GM18520 (cell line): ENCODE measurements at regions not wholly inside any gene's neighbourhood (a gene's known extent, or its start where the extent isn't known, plus 50 kb on each side); places are given as distances from the start of the nearest gene placed in this dataset.
"Not testable (repeated sequence)": the region's sequence is repeated elsewhere in the genome, so short reads cannot be mapped to it uniquely, and the experiment has no call there.

Experiments used
- ATAC-seq: cut with Tn5 transposase; IDR thresholded peaks from one replicate; pipeline ENCODE4 v1.9.1; 2021; ENCODE audit not compliant: unreplicated experiment

DNA sequence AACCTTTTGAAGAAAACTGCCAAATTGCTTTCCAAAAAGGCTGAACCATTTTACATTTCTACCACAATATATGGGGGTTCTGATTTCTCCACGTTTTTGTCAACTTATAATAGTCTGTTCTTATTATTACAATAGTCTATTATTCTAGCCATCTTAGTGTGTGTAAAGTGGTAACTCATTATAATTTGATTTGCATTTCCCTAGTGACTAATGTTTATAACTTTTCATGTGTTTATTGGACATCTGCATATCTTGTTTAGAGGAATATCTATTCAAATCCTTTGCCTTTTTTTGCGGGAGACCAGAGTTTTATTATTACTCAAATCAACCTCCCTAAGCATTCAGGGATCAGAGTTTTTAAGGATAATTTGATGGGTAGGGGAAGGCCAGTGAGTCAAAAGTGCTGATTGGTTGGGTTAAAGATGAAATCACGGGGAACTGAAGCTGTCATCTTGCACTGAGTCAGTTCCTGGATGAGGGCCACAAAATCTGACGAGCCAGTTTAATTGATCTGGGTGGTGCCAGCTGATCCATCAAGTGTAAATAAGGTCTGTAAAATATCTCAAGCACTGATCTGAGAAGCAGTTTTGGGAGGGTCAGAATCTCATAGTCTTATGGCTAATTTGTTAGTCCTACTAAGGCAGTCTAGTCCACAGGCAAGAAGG lies 303.4 kb upstream of the NCKAP5 start:
- ATAC-seq, result no peak

DNA sequence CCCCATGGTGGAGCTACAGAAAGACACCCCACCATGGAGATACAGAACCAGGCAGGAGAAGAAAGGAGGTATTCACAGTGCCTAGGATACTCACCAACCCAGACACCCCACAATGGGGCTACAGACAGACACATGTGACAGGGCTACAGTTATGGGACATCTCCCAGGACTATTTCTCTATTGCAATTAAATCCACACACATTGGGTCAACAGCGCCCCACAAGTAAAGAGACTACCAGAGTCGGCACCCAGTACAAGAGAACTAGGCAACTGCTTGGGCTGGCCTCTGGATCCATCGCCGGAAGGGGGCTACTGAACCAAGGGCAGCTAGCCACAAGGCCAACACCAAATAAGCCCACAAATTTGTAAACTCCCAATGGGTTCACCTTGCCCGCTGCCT lies 310.1 kb upstream of the NCKAP5 start:
- no peak for ATAC-seq

GRCh38 chr2:133879703-133880102 lies 311.4 kb upstream of the NCKAP5 start:
- ATAC-seq, result no peak

DNA sequence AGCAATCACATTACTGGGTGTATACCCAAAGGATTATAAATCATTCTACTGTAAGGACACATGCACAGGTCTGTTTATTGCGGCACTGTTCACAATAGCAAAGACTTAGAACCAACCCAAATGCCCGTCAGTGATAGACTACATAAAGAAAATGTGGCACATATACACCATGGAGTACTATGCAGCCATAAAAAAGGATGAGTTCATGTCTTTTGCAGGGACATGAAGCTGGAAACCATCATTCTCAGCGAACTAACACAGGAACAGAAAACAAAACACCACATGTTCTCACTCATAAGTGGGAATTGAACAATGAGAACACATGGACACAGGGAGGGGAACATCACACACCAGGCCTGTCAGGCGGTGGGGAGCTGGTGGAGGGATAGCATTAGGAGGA lies 313.9 kb upstream of the NCKAP5 start:
- not testable (repeated sequence) for ATAC-seq

GRCh38 chr2:133884739-133885381 lies 316.6 kb upstream of the NCKAP5 start:
- ATAC-seq, result no peak

- no peak for ATAC-seq
Observed at GRCh38 chr2:133885847-133886246, 317.6 kb upstream of the NCKAP5 start.

DNA sequence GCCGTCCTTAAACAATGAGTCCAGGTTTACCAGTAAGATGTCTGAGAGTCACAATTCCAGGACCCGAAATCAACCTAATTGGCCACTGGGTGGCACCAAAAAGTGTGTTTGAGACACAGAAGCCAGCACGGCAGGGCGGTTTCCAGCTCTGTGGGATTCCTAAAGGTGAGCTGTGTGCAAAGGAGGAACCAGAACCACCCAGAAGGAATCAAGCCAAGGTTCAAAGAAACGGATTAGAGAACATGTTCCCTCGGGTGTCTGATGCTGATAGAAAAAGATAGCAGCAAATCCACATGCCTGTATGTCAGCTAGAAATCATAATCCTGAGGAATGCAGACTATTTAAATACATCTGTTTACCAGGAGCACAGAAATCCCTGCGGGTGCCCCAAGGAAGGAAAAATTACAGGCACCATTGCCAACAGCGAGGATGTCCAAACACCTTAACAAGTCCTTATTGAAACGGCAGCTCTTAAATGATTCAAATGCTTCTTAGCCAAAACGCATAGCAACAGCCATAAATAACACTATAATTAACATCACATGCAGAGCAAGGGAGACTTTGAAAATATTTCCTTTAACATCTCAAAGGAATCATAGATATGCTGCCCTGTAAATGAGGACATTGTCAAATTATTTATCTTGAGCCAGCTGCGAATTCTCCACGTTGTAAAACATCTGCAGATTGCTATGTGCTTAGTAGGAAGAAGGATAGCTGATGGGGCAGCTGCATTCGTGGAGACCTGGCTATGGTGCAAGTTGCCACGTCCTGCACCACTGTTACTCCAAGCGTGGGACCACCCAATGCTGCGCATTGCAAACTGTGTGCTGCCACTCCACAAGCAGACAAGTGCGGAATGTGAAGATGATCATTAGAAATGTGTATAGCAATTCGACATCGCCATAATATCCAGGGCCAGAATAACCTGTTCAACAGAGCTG lies 318.7 kb upstream of the NCKAP5 start:
- no peak for ATAC-seq

GRCh38 chr2:133887676-133888040 lies 319.4 kb upstream of the NCKAP5 start:
- ATAC-seq, result no peak

GRCh38 chr2:133888107-133888506 lies 319.8 kb upstream of the NCKAP5 start:
- ATAC-seq, result no peak

GRCh38 chr2:133888621-133889219 lies 320.5 kb upstream of the NCKAP5 start:
- ATAC-seq, result no peak

DNA sequence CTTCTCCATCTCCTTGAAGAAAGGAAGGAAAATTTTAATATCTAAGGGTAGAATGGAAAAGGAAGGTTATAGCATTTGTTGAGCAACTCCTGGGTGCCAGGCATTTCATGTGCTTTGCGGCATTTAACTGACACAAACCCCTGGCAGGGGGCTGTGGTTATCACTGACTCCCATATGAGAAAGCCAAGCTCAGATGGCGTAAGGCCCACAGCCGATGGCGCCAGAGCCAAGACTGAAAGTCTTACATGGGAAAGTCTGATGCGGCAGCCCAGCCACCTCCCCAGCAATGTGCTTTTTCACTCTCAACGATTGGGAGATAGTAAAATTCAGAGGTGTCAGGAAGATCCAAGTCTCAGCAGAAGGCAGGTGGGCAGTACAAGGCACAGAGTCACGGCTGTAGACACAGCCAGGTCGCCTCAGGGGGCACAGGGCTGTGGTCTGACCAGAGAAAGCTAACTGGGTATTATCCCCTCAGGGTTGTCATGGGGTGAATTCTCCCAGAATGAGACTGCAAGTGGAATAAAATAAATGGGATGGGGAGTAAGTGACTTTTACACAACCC lies 324.2 kb upstream of the NCKAP5 start:
- no peak for ATAC-seq

DNA sequence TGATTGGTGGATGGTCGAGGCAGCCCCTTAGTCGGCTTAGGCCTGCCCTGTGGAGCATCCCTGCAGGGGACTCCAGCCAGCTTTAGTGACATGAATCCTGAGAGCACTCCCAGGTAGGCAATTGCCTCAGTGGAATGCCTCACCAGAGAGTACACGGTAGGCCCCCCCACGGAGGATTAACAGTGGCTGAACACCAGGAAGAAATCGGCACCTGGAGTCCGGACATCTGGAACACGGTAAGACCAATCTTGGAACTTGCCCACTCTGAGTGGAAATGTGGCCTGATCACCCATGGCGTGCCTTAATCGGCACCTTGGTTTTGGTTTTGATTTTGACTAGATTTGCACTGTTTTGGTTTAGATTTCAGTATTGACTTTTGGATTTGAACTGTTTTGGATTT lies 326.2 kb upstream of the NCKAP5 start:
- no peak for ATAC-seq

DNA sequence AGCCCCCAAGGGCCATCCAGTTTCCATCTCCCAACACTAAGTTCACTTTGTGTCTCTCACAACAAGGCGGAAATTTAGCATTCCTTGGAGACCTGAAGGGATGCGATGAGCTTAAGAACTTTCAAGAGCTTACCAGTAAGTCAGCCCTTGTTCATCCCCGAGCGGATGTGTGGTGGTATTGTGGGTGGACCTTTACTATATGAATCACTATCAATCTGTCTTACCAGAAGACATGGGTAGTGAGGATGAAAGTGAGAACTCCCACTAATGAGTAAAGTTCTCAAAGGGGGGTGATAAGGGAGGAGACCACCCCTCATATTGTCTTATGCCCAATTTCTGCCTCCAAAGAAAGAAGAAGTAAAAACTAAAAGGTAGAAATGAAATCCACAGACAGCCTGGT lies 329.6 kb upstream of the NCKAP5 start:
- not testable (repeated sequence) for ATAC-seq

DNA sequence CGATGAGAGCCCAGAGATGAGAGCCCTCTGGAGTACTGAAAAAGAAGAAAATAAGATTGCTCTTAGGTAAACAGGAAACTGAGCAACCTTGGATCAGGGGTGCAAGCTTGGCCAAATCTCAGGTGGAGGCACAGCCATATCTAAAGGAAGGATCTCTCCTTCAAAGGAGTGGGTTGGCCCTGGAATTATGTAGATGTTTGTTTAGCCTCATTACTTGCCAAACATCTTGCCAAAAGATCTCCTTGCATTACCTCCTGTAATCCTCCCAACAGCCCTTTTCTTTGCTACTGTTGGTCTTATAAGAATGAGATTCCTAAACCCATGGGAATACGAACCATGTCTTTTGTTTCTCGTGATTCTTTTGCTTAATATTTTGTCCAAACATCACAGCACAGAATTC lies 332.6 kb upstream of the NCKAP5 start:
- no peak for ATAC-seq

DNA sequence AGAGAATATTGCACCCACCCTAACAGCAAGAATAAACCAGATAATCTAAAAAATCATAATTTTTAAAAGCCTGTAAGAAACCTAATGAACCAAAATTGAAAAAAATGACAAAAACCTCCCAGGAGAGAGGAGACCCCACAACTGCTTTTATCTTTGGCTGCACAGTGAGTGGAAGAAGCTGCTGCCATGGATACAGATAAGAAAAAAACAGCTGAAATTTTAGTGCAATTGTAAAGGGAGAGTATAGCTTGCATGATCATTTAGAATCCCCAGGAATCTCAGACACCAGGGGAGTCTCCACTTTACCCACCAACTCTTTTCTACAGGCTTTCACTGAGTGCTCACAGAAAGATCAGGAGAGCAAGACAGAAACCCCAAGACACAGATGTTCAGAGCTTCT lies 338.1 kb upstream of the NCKAP5 start:
- no peak for ATAC-seq

DNA sequence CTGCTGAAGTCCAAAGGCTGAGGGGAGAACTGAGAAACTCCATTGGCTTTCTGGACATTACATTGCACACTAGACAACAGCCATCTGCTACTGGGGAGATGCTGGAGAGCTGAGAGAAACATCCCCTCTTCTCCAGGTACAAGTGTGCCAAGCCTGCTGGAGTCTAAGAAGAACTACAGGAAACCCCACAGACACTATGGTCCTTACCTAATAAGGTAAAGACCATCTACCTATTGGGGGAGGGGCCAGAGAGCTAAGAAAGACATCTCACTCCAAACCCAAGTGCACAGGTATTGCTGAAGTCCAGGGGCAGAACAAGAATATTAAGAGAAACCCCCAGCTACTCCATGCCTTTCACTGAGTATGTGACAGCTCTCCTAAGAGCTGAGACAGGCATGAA lies 338.7 kb upstream of the NCKAP5 start:
- no peak for ATAC-seq

DNA sequence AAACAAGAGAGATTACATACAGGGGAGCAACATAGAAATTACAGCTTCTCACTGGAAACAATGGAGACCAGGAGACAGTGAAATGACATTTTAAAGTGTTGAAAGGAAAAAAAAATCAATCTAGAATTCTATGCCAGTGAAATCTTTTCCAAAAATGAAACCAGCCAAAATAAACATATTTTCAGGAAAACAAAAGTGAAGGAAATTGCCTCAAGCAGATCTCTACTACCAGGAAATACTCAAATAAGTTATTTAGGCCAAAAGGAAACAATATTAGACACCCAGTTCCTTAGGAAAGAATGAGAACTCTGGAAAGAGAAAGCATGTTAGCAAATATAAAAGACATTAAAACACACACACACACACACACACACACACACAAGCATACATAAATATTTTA lies 339.9 kb upstream of the NCKAP5 start:
- ATAC-seq, result no peak

- no peak for ATAC-seq
Observed at GRCh38 chr2:133918141-133918540, 335.7 kb upstream of the MGAT5 start.

- ATAC-seq, result no peak
Observed at GRCh38 chr2:133919285-133919684, 334.6 kb upstream of the MGAT5 start.

DNA sequence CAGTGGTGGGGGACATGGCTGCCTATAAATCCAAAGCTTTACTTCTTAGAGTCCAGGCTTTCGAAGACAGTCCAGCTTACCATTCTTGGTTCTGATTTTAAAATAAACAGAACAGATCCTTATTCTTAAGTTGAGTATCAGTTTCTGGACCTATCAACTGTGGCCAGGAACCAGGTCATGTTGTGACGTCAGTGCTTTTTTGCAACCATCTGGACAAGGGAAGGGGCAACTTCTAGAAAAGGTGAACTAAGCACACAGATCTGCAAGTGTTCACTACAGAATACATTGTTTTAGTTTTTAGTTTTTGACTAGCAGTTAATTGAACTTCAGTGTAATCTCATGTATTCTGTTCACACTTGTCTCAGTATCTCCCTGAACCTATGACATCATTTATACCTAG lies 326.0 kb upstream of the MGAT5 start:
- ATAC-seq, result no peak

DNA sequence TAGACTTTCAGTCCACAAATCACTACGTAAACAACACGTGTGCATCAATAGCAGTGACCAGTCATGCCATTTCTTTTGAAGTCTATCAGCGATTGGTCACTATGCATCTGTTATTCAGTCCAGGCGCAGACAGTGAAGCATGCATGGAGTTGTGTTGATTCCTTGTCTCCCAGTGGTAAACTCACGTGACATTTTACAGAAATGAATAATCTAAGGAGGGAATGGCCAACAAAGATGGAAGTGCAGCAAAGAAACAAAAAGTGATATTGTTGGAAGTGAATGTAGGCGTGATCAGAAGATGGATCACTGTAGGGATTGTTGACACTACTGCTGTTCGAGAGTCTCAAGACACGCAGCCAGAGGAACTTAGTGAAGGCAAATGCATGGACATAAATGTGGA lies 317.8 kb upstream of the MGAT5 start:
- ATAC-seq, result no peak
